Large intestine (tissue), 3 donors: ENCODE measurements at regions not wholly inside any gene's neighbourhood (a gene's known extent, or its start where the extent isn't known, plus 50 kb on each side); places are given as distances from the start of the nearest gene placed in this dataset.

ENCODE experiments used
- DNase-seq, 2 donors: peaks; one replicate each; pipeline versions ENCODE4 v3.0.0 to v3.0.0-alpha.2; 2013
- H3K27ac ChIP-seq: one replicate; pipeline ENCODE4 v1.5.1; 2013; ENCODE audit warnings: low read length
- H3K27me3 ChIP-seq: 2 replicates; pipeline ENCODE4 v1.6.1; 2013; ENCODE audit warnings: low read length; ENCODE audit not compliant: control insufficient read depth, insufficient read depth
- H3K36me3 ChIP-seq: 2 replicates; pipeline ENCODE4 v1.6.1; 2013; ENCODE audit warnings: low read length; ENCODE audit not compliant: control insufficient read depth, insufficient read depth
- H3K4me1 ChIP-seq: one replicate; pipeline ENCODE4 v1.6.1; 2013; ENCODE audit warnings: low read length; ENCODE audit not compliant: control insufficient read depth, insufficient read depth
- H3K4me3 ChIP-seq: one replicate; pipeline ENCODE4 v1.5.1; 2013; ENCODE audit warnings: low read length
- H3K9me3 ChIP-seq: one replicate; pipeline ENCODE4 v1.6.1; 2013; ENCODE audit warnings: mild to moderate bottlenecking, low read depth, low read length, moderate library complexity; ENCODE audit not compliant: control insufficient read depth
- WGBS: methylation state at CpG from one replicate; pipeline ENCODE4 v1.1.5; 2013; ENCODE audit warnings: low lambda C conversion rate; ENCODE audit not compliant: insufficient coverage; 5-methylcytosine and 5-hydroxymethylcytosine counted together

DNA sequence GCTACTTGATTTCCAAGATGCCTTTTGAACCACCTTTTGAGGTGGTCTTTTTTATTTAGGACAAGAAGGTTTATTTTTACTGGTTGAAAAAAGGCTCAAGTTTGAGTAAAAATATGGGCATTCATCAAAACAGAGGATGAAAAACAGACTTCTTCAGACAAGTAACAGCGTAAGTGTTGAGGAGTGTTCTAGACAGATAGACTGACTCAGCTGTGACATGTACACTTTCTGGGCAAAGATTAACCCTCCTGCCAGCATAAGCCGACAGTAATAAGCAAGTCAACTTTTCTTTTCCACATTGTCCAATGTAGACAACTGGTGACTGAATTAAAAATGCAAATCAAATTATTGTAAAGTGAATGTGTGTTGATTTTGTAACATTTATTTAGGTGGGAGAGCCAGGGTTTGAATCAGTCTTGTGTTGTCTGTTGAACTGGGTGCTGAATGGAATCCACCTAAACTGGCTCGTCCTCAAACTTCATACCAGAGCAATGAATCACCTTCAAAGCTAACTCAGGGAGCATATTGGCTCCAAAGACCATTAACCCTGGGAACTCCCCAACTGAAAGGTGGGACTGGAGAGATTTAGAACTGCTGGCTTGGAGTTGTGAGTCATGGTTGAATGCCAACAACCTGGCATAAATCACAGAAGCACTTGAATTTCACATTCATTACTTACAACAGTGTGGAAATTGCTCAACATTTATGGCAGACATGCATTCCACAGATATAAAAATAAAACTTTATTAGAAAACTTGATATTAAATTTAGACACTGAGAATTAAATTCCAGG, 377.0 kb downstream of the ETS1 start:
- H3K27me3 ChIP-seq: no peaks in the 10 kb centered on the region
- H3K27ac ChIP-seq: peak overlapping the region; percentile 18
- H3K36me3 ChIP-seq: no peaks in the 10 kb centered on the region
- WGBS: no CpG with 5 or more reads among the region's 3 CpGs
- DNase-seq: peak; percentile 48 to 54
- no peaks in the 10 kb centered on the region for H3K4me1 ChIP-seq
- H3K4me3 ChIP-seq: no peak overlapping the region
- peaks cover 4% of the 10 kb centered on the region for H3K9me3 ChIP-seq

GRCh38 chr11:128209138-128209435, 378.3 kb downstream of the ETS1 start:
- no peaks in the 10 kb centered on the region for H3K4me1 ChIP-seq
- DNase-seq: no peak
- H3K27me3 ChIP-seq: no peaks in the 10 kb centered on the region
- H3K36me3 ChIP-seq: no peaks in the 10 kb centered on the region
- H3K4me3 ChIP-seq: no peak overlapping the region
- H3K9me3 ChIP-seq: no peaks in the 10 kb centered on the region
- H3K27ac ChIP-seq: no peak overlapping the region

DNA sequence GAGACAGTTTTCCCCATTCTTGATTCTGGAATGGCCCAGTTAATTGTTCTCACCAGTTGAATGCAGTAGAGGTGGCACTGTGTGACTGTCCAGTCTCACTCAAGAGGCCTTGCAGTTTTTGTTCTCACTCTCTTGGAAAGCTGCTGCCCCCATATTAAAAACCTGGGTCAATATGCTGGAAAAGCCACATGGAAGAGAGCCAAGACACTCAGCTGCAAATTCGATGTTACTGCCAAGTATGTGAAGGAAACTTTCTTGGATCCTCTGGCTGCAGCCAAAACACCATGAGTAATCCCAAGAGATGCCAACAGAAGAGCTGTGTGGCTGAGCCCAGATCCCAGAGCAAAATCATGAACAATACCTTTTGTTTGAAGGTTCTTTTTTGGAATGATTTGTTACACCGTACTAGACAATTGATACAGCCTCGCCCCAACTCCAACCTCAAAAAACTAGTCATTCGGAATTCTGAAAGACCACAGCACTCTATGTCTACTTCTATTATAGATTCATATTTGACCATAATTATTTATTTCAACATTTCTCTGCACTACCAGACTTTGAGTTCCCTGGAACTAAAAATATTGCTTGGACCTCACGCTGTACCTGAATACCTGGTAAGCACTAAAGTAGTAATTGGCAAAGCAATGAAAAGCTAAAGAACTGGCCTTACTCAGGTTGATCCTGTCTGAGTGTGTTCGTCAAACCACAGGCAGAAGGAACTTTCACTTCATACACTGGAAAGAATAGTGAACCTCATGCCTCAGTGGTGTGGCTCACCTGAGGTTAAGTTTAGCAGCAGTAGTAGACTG, 378.8 kb downstream of the ETS1 start:
- Histone ChIP-seq H3K4me1 (no peaks in the 10 kb centered on the region), H3K4me3 (no peak overlapping the region), H3K36me3 (no peaks in the 10 kb centered on the region), H3K9me3 (no peaks in the 10 kb centered on the region), H3K27ac (no peak overlapping the region), H3K27me3 (no peaks in the 10 kb centered on the region)
- no CpG with 5 or more reads among the region's 6 CpGs for WGBS
- no peak for DNase-seq

- H3K36me3 ChIP-seq: no peaks in the 10 kb centered on the region
- no peak overlapping the region for H3K4me3 ChIP-seq
- no peaks in the 10 kb centered on the region for H3K9me3 ChIP-seq
- DNase-seq: no peak
- no peaks in the 10 kb centered on the region for H3K27me3 ChIP-seq
- H3K4me1 ChIP-seq: no peaks in the 10 kb centered on the region
- H3K27ac ChIP-seq: no peak overlapping the region
- WGBS: 88% methylated on average over 2 of the region's 3 CpGs
Observed at GRCh38 chr11:128207861-128208321, 379.5 kb downstream of the ETS1 start.

DNA sequence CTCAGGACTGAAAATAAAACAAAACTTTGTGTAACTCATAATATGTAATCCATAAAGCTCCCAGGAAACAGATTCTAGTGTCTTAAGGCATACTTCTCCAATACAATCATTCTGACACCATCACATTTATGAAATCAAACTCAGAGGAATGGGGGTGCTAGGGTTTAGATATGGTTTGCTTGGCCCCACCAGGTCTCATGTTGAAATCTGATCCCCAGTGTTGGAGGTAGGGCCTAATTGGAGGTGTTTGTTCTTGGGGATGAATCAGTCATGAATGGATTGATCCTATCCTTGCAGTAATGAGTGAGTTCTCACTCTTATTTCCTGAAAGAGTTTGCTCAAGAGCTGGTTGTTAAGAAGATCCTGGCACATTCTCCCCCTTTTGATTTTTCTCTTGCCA, 380.9 kb downstream of the ETS1 start:
- H3K36me3 ChIP-seq: no peaks in the 10 kb centered on the region
- DNase-seq: no peak
- no peaks in the 10 kb centered on the region for H3K4me1 ChIP-seq
- no peak overlapping the region for H3K27ac ChIP-seq
- H3K27me3 ChIP-seq: no peaks in the 10 kb centered on the region
- H3K4me3 ChIP-seq: no peak overlapping the region
- no peaks in the 10 kb centered on the region for H3K9me3 ChIP-seq

GRCh38 chr11:128205796-128206195, 381.6 kb downstream of the ETS1 start:
- no peaks in the 10 kb centered on the region for H3K36me3 ChIP-seq
- no peaks in the 10 kb centered on the region for H3K27me3 ChIP-seq
- no peaks in the 10 kb centered on the region for H3K4me1 ChIP-seq
- no peaks in the 10 kb centered on the region for H3K9me3 ChIP-seq
- no peak for DNase-seq
- no peak overlapping the region for H3K4me3 ChIP-seq
- H3K27ac ChIP-seq: no peak overlapping the region

DNA sequence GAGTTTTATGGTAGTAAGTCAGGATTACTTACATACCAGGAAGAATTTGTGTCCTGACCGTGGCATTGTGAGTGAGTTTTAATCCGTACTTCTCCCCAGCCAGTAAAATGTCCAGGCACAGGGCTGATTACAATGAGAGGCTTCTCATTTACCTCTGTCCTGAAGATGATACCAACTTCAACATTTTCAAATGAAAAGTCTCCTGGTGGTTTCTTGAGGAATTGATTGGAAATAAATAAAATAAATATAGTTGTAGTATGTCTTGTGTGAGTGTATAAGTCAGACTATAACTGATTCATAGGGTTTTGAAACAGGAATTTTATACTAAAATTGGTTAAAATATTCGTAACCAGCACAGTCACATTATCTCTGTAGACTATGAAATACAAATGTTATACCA, 382.5 kb downstream of the ETS1 start:
- DNase-seq: no peak
- Histone ChIP-seq H3K9me3 (no peaks in the 10 kb centered on the region), H3K27ac (no peak overlapping the region), H3K27me3 (no peaks in the 10 kb centered on the region), H3K4me1 (no peaks in the 10 kb centered on the region), H3K36me3 (no peaks in the 10 kb centered on the region), H3K4me3 (no peak overlapping the region)
- 100% methylated on average over 1 of the region's 3 CpGs for WGBS

DNA sequence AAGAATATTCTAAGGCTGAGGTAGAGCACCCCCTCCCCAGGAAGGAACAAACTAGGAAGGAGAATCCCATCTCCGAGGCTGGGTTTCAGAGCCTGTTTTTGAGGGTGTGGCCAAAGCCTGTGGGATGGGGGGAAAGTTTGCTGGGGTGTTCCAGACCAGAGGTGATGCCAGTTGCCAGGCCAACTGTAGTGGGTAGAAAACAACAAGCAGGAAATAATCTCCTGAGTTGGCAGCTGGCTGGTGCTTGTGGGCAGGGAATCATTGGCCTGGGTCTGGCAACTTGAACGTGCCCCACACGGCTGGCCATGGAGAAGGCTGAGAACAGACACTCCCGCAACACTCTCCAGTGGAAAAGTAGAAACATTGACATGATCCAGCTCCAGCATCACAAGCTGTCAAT, 385.6 kb downstream of the ETS1 start:
- no peak for DNase-seq
- Histone ChIP-seq H3K36me3 (no peaks in the 10 kb centered on the region), H3K9me3 (no peaks in the 10 kb centered on the region), H3K27ac (no peak overlapping the region), H3K4me3 (no peak overlapping the region), H3K4me1 (no peaks in the 10 kb centered on the region), H3K27me3 (no peaks in the 10 kb centered on the region)
- no CpG with 5 or more reads among the region's 4 CpGs for WGBS

GRCh38 chr11:128201009-128201408, 386.3 kb downstream of the ETS1 start:
- no CpG with 5 or more reads among the region's 5 CpGs for WGBS
- Histone ChIP-seq H3K9me3 (no peaks in the 10 kb centered on the region), H3K27me3 (no peaks in the 10 kb centered on the region), H3K27ac (no peak overlapping the region), H3K4me3 (no peak overlapping the region), H3K4me1 (no peaks in the 10 kb centered on the region), H3K36me3 (no peaks in the 10 kb centered on the region)
- no peak for DNase-seq

DNA sequence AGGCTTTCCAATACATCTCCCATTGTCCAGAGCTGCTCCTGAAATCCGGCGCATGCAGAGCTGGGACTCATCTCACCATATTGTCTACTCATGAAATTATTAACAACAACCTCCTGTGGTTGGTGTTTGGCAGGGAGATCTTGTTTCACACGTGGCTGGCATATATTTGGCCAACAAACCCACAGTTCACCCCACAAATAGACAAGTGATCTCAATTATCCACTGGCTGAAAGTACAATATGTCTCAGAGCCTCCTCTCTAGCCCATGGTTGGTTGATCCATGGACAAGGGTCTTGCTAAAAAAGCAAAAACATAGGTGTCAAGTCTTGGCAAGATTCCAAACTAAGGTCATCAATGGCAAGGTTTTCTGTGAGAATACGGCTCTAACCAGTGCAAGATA, 386.9 kb downstream of the ETS1 start:
- Histone ChIP-seq H3K4me3 (no peak overlapping the region), H3K27ac (no peak overlapping the region), H3K4me1 (no peaks in the 10 kb centered on the region), H3K9me3 (no peaks in the 10 kb centered on the region), H3K36me3 (no peaks in the 10 kb centered on the region), H3K27me3 (no peaks in the 10 kb centered on the region)
- WGBS: no CpG with 5 or more reads among the region's 4 CpGs
- DNase-seq: no peak
